ENCODE measurements at regions not wholly inside any gene's neighbourhood (a gene's known extent, or its start where the extent isn't known, plus 50 kb on each side); places are given as distances from the start of the nearest gene placed in this dataset.

DNA sequence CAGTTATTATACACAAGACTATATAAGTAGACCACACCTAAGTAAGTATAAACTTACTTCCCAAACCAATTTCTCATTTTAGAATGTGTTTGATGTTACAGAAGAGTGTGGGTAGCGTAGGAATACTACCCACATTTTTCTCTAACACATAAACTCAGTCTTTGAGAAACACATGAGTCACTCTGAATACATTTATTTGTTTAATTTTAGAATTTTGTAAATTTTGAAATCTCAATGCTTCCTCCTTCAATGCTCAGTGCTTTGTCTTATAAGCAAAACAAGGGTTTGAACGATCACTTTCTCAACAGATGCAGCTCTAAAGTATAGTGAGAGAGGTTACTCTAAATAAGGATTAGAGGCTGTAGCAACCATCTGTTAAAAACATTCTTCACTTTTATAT lies 700.8 kb downstream of the SI start:
- 24% methylated on average over 2 of the region's 2 CpGs for WGBS (ENCODE audit: low lambda C conversion rate)
- CTCF ChIA-PET, result interaction anchor here (0.7 to 1.1 kb wide), 2 partner anchors 12 to 426 kb away, joined by 3 read pairs; no protein-coding TSS in a partner anchor
- no peak overlapping the region for H3K4me2 ChIP-seq

DNA sequence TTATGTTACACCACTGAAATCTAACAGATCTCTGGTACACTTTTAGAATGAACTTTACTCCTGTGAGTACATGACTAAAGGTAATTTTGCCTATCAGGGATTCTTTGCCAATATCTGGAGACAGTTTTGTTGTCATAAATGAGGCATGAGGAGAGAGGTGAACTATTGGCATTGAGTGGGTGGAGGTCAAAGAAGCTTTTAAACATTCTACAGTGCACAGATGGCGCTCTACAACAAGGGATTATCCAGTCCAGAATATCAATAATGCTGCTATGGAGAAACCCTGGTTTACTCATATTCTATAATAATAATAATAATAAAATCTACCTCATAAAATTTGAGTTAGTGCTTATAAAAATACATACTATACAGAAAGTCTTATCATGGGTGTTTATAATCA lies 702.3 kb downstream of the SI start:
- TF ChIP-seq NFIC (IDR thresholded peaks at IDR 0.05; ENCODE audit: borderline replicate concordance) (no peak), GATA2 (CRISPR knock-in tag; IDR thresholded peaks at IDR 0.05) (no peak), FOSL2 (IDR thresholded peaks at IDR 0.05; ENCODE audit: borderline replicate concordance, low read depth) (no peak), SMC3 (IDR thresholded peaks at IDR 0.05; ENCODE audit: low read depth, low read length) (no peak), RAD21 (IDR thresholded peaks at IDR 0.05; ENCODE audit: low read length) (peak; percentile 7; the same call in 1 of the 2 replicates), ELF1 (IDR thresholded peaks at IDR 0.05) (no peak), RFX5 (IDR thresholded peaks at IDR 0.05; ENCODE audit: low read length) (no peak)
- TF ChIP-seq, protein P1, sequence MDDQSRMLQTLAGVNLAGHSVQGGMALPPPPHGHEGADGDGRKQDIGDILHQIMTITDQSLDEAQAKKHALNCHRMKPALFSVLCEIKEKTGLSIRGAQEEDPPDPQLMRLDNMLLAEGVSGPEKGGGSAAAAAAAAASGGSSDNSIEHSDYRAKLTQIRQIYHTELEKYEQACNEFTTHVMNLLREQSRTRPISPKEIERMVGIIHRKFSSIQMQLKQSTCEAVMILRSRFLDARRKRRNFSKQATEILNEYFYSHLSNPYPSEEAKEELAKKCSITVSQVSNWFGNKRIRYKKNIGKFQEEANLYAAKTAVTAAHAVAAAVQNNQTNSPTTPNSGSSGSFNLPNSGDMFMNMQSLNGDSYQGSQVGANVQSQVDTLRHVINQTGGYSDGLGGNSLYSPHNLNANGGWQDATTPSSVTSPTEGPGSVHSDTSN (IDR thresholded peaks at IDR 0.05), result no peak
- no peak overlapping the region for H2AFZ ChIP-seq (ENCODE audit: low read depth)
- no peaks in the 10 kb centered on the region for H3K4me1 ChIP-seq (ENCODE audit: control insufficient read depth in 1 of 2, insufficient read depth in 2 of 2, low read depth in 1 of 2, low read length in 1 of 2)
- no peaks in the 10 kb centered on the region for H3K9me2 ChIP-seq
- H3F3A ChIP-seq (replicated peaks; ENCODE audit: insufficient read depth), result peaks cover 3% of the 10 kb centered on the region
- H3K27me3 ChIP-seq (ENCODE audit: insufficient read depth), result no peaks in the 10 kb centered on the region
- no peaks in the 10 kb centered on the region for H3K9me3 ChIP-seq
- no peaks in the 10 kb centered on the region for H4K20me1 ChIP-seq (ENCODE audit: insufficient read depth)
- no peak overlapping the region for H3K9ac ChIP-seq
- no peaks in the 10 kb centered on the region for H3K36me3 ChIP-seq (replicated peaks in 1 of 2; ENCODE audit: control insufficient read depth in 1 of 2, insufficient read depth in 2 of 2, low read length in 1 of 2)
- WGBS (ENCODE audit: low lambda C conversion rate), result 42% methylated on average over 1 of the region's 1 CpG
- H3K79me2 ChIP-seq (ENCODE audit: insufficient read depth), result no peaks in the 10 kb centered on the region
- no peak overlapping the region for H3K4me3 ChIP-seq (ENCODE audit: low read depth in 2 of 2, low read length in 1 of 2)
- no peak for DNase-seq
- H3K4me2 ChIP-seq, result no peak overlapping the region
- ChIA-PET POLR2A (no interaction called here), CTCF (interaction anchor here (1.1 to 2.0 kb wide), 2 partner anchors 14 to 17 kb away, joined by 3 to 4 read pairs; no protein-coding TSS in a partner anchor)
- no peak overlapping the region for H3K27ac ChIP-seq (ENCODE audit: low read depth in 2 of 2, low read length in 1 of 2)

More for the DNA sequence above, 700.8 kb downstream of the SI start:
- Histone ChIP-seq H3K9ac (no peak overlapping the region), H3K79me2 (ENCODE audit: insufficient read depth) (no peaks in the 10 kb centered on the region), H3K4me1 (ENCODE audit: control insufficient read depth in 1 of 2, insufficient read depth in 2 of 2, low read depth in 1 of 2, low read length in 1 of 2) (no peaks in the 10 kb centered on the region), H3F3A (replicated peaks; ENCODE audit: insufficient read depth) (peaks cover 3% of the 10 kb centered on the region), H3K9me3 (no peaks in the 10 kb centered on the region), H3K27ac (ENCODE audit: low read depth in 2 of 2, low read length in 1 of 2) (no peak overlapping the region), H3K4me3 (ENCODE audit: low read depth in 2 of 2, low read length in 1 of 2) (no peak overlapping the region), H3K9me2 (no peaks in the 10 kb centered on the region), H4K20me1 (ENCODE audit: insufficient read depth) (no peaks in the 10 kb centered on the region), H2AFZ (ENCODE audit: low read depth) (no peak overlapping the region; the same call in 1 of the 2 replicates), H3K36me3 (replicated peaks in 1 of 2; ENCODE audit: control insufficient read depth in 1 of 2, insufficient read depth in 2 of 2, low read length in 1 of 2) (no peaks in the 10 kb centered on the region), H3K27me3 (ENCODE audit: insufficient read depth) (no peaks in the 10 kb centered on the region)
- DNase-seq, result no peak
- no peak for TF ChIP-seq MEF2A (IDR thresholded peaks at IDR 0.05; ENCODE audit: borderline replicate concordance, low read depth)
- TF ChIP-seq EP300 (IDR thresholded peaks at IDR 0.05; ENCODE audit: borderline replicate concordance in 1 of 2, low read depth in 1 of 2, low read length in 1 of 2), result no peak
- TF ChIP-seq POLR2AphosphoS5 (IDR thresholded peaks at IDR 0.05; ENCODE audit: low read depth, low read length), result no peak
- POLR2A ChIA-PET, result no interaction called here

DNA sequence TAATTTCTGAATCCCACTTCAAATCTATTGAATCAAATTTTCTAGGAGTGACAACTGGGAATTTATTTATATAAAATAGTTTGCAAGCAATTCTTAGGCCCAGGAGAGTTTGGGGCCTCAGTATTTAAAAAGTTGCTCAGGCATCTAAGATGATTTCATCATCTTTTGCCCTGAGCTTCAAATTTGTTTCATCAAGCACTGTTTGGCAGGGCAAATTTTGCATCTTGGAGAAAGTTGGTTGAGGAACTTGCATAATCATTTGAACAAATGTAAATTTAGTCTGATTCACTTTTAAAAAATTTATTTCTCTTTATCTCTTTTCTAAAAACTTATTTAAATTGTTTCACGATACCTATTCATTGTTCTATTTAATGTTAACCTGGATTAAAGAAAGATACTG lies 702.8 kb downstream of the SI start:
- 41% methylated on average over 1 of the region's 1 CpG for WGBS (ENCODE audit: low lambda C conversion rate)
- Histone ChIP-seq H3K9me3 (no peaks in the 10 kb centered on the region), H3F3A (replicated peaks; ENCODE audit: insufficient read depth) (peaks cover 3% of the 10 kb centered on the region), H2AFZ (ENCODE audit: low read depth) (no peak overlapping the region), H3K27ac (ENCODE audit: low read depth in 2 of 2, low read length in 1 of 2) (no peak overlapping the region), H3K9me2 (no peaks in the 10 kb centered on the region), H3K27me3 (ENCODE audit: insufficient read depth) (no peaks in the 10 kb centered on the region), H4K20me1 (ENCODE audit: insufficient read depth) (no peaks in the 10 kb centered on the region), H3K9ac (no peak overlapping the region), H3K79me2 (ENCODE audit: insufficient read depth) (no peaks in the 10 kb centered on the region), H3K4me3 (ENCODE audit: low read depth in 2 of 2, low read length in 1 of 2) (no peak overlapping the region), H3K4me2 (no peak overlapping the region), H3K4me1 (ENCODE audit: control insufficient read depth in 1 of 2, insufficient read depth in 2 of 2, low read depth in 1 of 2, low read length in 1 of 2) (no peaks in the 10 kb centered on the region), H3K36me3 (replicated peaks in 1 of 2; ENCODE audit: control insufficient read depth in 1 of 2, insufficient read depth in 2 of 2, low read length in 1 of 2) (no peaks in the 10 kb centered on the region)
- ChIA-PET POLR2A (no interaction called here), CTCF (interaction anchor here (2.0 kb wide), 1 partner anchor 18 kb away, joined by 4 read pairs; no protein-coding TSS in a partner anchor)
- no peak for DNase-seq
- TF ChIP-seq, protein P2, sequence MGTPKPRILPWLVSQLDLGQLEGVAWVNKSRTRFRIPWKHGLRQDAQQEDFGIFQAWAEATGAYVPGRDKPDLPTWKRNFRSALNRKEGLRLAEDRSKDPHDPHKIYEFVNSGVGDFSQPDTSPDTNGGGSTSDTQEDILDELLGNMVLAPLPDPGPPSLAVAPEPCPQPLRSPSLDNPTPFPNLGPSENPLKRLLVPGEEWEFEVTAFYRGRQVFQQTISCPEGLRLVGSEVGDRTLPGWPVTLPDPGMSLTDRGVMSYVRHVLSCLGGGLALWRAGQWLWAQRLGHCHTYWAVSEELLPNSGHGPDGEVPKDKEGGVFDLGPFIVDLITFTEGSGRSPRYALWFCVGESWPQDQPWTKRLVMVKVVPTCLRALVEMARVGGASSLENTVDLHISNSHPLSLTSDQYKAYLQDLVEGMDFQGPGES (IDR thresholded peaks at IDR 0.05; ENCODE audit: low read depth, low read length), result no peak
- TF ChIP-seq GATA2 (CRISPR knock-in tag; IDR thresholded peaks at IDR 0.05) (no peak), EP300 (IDR thresholded peaks at IDR 0.05; ENCODE audit: borderline replicate concordance in 1 of 2, low read depth in 1 of 2, low read length in 1 of 2) (no peak), TCF12 (IDR thresholded peaks at IDR 0.05) (no peak), EZH2phosphoT487 (IDR thresholded peaks at IDR 0.05; ENCODE audit: borderline replicate concordance, low read depth) (no peak), JUND (IDR thresholded peaks at IDR 0.05) (no peak), FOXJ3 (CRISPR knock-in tag; IDR thresholded peaks at IDR 0.05) (no peak), NFIC (IDR thresholded peaks at IDR 0.05; ENCODE audit: borderline replicate concordance) (no peak)
- TF ChIP-seq, protein P3, sequence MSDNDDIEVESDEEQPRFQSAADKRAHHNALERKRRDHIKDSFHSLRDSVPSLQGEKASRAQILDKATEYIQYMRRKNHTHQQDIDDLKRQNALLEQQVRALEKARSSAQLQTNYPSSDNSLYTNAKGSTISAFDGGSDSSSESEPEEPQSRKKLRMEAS (IDR thresholded peaks at IDR 0.05; ENCODE audit: low read depth), result no peak
- TF ChIP-seq, protein P4, sequence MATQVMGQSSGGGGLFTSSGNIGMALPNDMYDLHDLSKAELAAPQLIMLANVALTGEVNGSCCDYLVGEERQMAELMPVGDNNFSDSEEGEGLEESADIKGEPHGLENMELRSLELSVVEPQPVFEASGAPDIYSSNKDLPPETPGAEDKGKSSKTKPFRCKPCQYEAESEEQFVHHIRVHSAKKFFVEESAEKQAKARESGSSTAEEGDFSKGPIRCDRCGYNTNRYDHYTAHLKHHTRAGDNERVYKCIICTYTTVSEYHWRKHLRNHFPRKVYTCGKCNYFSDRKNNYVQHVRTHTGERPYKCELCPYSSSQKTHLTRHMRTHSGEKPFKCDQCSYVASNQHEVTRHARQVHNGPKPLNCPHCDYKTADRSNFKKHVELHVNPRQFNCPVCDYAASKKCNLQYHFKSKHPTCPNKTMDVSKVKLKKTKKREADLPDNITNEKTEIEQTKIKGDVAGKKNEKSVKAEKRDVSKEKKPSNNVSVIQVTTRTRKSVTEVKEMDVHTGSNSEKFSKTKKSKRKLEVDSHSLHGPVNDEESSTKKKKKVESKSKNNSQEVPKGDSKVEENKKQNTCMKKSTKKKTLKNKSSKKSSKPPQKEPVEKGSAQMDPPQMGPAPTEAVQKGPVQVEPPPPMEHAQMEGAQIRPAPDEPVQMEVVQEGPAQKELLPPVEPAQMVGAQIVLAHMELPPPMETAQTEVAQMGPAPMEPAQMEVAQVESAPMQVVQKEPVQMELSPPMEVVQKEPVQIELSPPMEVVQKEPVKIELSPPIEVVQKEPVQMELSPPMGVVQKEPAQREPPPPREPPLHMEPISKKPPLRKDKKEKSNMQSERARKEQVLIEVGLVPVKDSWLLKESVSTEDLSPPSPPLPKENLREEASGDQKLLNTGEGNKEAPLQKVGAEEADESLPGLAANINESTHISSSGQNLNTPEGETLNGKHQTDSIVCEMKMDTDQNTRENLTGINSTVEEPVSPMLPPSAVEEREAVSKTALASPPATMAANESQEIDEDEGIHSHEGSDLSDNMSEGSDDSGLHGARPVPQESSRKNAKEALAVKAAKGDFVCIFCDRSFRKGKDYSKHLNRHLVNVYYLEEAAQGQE (IDR thresholded peaks at IDR 0.05; ENCODE audit: low read depth, low read length), result no peak

Measured in SK-N-SH (cell line).